Neuronal stem cell (in vitro differentiated cells): ENCODE measurements at regions not wholly inside any gene's neighbourhood (a gene's known extent, or its start where the extent isn't known, plus 50 kb on each side); places are given as distances from the start of the nearest gene placed in this dataset.
A peak's percentile ranks its signal among the peaks of the same experiment; 100 is the strongest.

Experiments
- DNase-seq: peaks from one replicate; pipeline ENCODE4 v3.0.0-alpha.2; 2013; ENCODE audit warnings: low spot score
- H2AFZ ChIP-seq: one replicate; pipeline ENCODE4 v1.6.1; 2013; ENCODE audit warnings: mild to moderate bottlenecking, low read length, inconsistent platforms
- H2AK5ac ChIP-seq: 2 replicates; pipeline ENCODE4 v1.6.1; 2013; ENCODE audit warnings: low read depth, mild to moderate bottlenecking, inconsistent platforms, low read length, moderate library complexity, mixed read lengths
- H2BK120ac ChIP-seq: 2 replicates; pipeline ENCODE4 v1.6.1; 2013; ENCODE audit warnings: low read depth, mild to moderate bottlenecking, inconsistent platforms, low read length, moderate library complexity, mixed read lengths
- H2BK12ac ChIP-seq: one replicate; pipeline ENCODE4 v1.6.1; 2013; ENCODE audit warnings: low read length, inconsistent platforms
- H2BK15ac ChIP-seq: 2 replicates; pipeline ENCODE4 v1.6.1; 2013; ENCODE audit warnings: mild to moderate bottlenecking, low read length, inconsistent platforms, mixed read lengths
- H2BK5ac ChIP-seq: one replicate; pipeline ENCODE4 v1.6.1; 2013; ENCODE audit warnings: inconsistent platforms, mild to moderate bottlenecking, low read length, moderate library complexity
- H3K14ac ChIP-seq: one replicate; pipeline ENCODE4 v1.6.1; 2013; ENCODE audit warnings: low read length, inconsistent platforms
- H3K18ac ChIP-seq: 2 replicates; pipeline ENCODE4 v1.6.1; 2013; ENCODE audit warnings: low read length, inconsistent platforms
- H3K23ac ChIP-seq: 2 replicates; pipeline ENCODE4 v1.6.1; 2013; ENCODE audit warnings: low read depth, mild to moderate bottlenecking, mixed read lengths, low read length, inconsistent platforms; ENCODE audit not compliant: poor library complexity
- H3K27ac ChIP-seq: replicated peaks from 3 replicates; pipeline ENCODE4 v1.5.1; 2013; ENCODE audit warnings: low read length, inconsistent platforms
- H3K27me3 ChIP-seq, 3 experiments: 2 replicates each; pipeline ENCODE4 v1.6.1; 2013; ENCODE audit warnings: low read length in 3 of 3, mild to moderate bottlenecking in 2 of 3, inconsistent platforms in 1 of 3, low read depth in 1 of 3, mixed read lengths in 1 of 3, moderate library complexity in 1 of 3; ENCODE audit not compliant: control insufficient read depth in 3 of 3, insufficient read depth in 3 of 3
- H3K36me3 ChIP-seq, 2 donors: replicated peaks in 1 of 2; 2 replicates each; pipeline ENCODE4 v1.6.1; 2013; ENCODE audit warnings: low read length in 2 of 2; ENCODE audit not compliant: control insufficient read depth in 2 of 2, insufficient read depth in 2 of 2
- H3K4ac ChIP-seq: 2 replicates; pipeline ENCODE4 v1.6.1; 2013; ENCODE audit warnings: inconsistent platforms, mild to moderate bottlenecking, low read length, moderate library complexity
- H3K4me1 ChIP-seq, 2 donors: 1 replicate in 1 of 2; 2 replicates in 1 of 2; pipeline ENCODE4 v1.6.1; 2013; ENCODE audit warnings: low read length in 2 of 2, low read depth in 1 of 2; ENCODE audit not compliant: control insufficient read depth in 2 of 2, insufficient read depth in 1 of 2
- H3K4me2 ChIP-seq: one replicate; pipeline ENCODE4 v1.6.1; 2013; ENCODE audit warnings: mild to moderate bottlenecking, low read length, inconsistent platforms; ENCODE audit not compliant: insufficient read depth, poor library complexity, severe bottlenecking
- H3K4me3 ChIP-seq, 2 donors: 2 replicates each; pipeline ENCODE4 v1.5.1; 2013; ENCODE audit warnings: low read length in 2 of 2, mild to moderate bottlenecking in 2 of 2, inconsistent platforms in 1 of 2, moderate library complexity in 1 of 2
- H3K79me1 ChIP-seq: one replicate; pipeline ENCODE4 v1.6.1; 2013; ENCODE audit warnings: low read depth, mild to moderate bottlenecking, inconsistent platforms, low read length, moderate library complexity
- H3K9ac ChIP-seq: one replicate; pipeline ENCODE4 v1.6.1; 2013; ENCODE audit warnings: mild to moderate bottlenecking, low read depth, low read length, inconsistent platforms; ENCODE audit not compliant: poor library complexity
- H3K9me3 ChIP-seq, 2 donors: replicated peaks in 1 of 2; 2 replicates each; pipeline versions ENCODE3 to v1.6.1; 2013; ENCODE audit warnings: low read length in 2 of 2, mild to moderate bottlenecking in 2 of 2, inconsistent platforms in 1 of 2, low read depth in 1 of 2, mixed read lengths in 1 of 2, moderate library complexity in 1 of 2; ENCODE audit not compliant: control insufficient read depth in 2 of 2, insufficient read depth in 1 of 2
- H4K8ac ChIP-seq: one replicate; pipeline ENCODE4 v1.6.1; 2013; ENCODE audit warnings: low read depth, mild to moderate bottlenecking, inconsistent platforms, low read length, moderate library complexity
- H4K91ac ChIP-seq: one replicate; pipeline ENCODE4 v1.6.1; 2013; ENCODE audit warnings: low read length, low read depth, mild to moderate bottlenecking, inconsistent platforms; ENCODE audit not compliant: poor library complexity
- WGBS, 2 donors: extraction: QIAGEN DNeasy Blood & Tissue Kit; methylation state at CpG; one replicate each; pipeline ENCODE4 v1.1.7; 2013; ENCODE audit warnings: missing lambda C conversion rate in 2 of 2, mixed read lengths in 1 of 2; ENCODE audit not compliant: insufficient read length in 2 of 2, insufficient replicate concordance in 1 of 2; ENCODE audit errors: extremely low coverage in 2 of 2; 5-methylcytosine and 5-hydroxymethylcytosine counted together

GRCh38 chr4:10971800-10972401 is 287.3 kb upstream of the CLNK start:
- Histone ChIP-seq H3K14ac (no peak overlapping the region), H3K4me2 (no peak overlapping the region), H4K91ac (no peak overlapping the region), H2BK120ac (no peak overlapping the region), H3K4me3 (no peak overlapping the region), H2BK12ac (no peak overlapping the region), H3K27ac (no peak overlapping the region), H3K4ac (no peak overlapping the region), H3K23ac (no peak overlapping the region), H4K8ac (no peak overlapping the region), H2BK5ac (no peak overlapping the region), H2BK15ac (no peak overlapping the region), H2AFZ (no peak overlapping the region), H3K4me1 (no peaks in the 10 kb centered on the region), H3K36me3 (no peaks in the 10 kb centered on the region), H3K79me1 (no peaks in the 10 kb centered on the region), H3K9me3 (no peaks in the 10 kb centered on the region), H3K18ac (no peak overlapping the region), H2AK5ac (no peak overlapping the region), H3K9ac (no peak overlapping the region), H3K27me3 (no peaks in the 10 kb centered on the region)
- no CpG with 5 or more reads among the region's 4 CpGs for WGBS, 2 donors
- DNase-seq, result no peak

GRCh38 chr4:10965196-10965595 is 280.6 kb upstream of the CLNK start:
- Histone ChIP-seq H3K23ac (no peak overlapping the region), H3K27ac (no peak overlapping the region), H2AFZ (peak overlapping the region; percentile 70), H3K4ac (no peak overlapping the region), H4K8ac (no peak overlapping the region), H3K79me1 (no peaks in the 10 kb centered on the region), H3K4me2 (no peak overlapping the region), H3K4me1 (peaks cover 5 to 12% of the 10 kb centered on the region in 2 donors), H3K36me3 (peaks cover 0 to 2% of the 10 kb centered on the region in 2 donors), H2BK12ac (no peak overlapping the region), H2BK15ac (no peak overlapping the region), H4K91ac (no peak overlapping the region), H3K4me3 (no peak overlapping the region), H2AK5ac (no peak overlapping the region), H3K9me3 (peaks cover 0 to 8% of the 10 kb centered on the region in 2 donors), H3K27me3 (no peaks in the 10 kb centered on the region), H3K18ac (no peak overlapping the region), H3K14ac (no peak overlapping the region), H2BK120ac (no peak overlapping the region), H3K9ac (no peak overlapping the region), H2BK5ac (no peak overlapping the region)
- no CpG with 5 or more reads among the region's 5 CpGs for WGBS, 2 donors
- no peak for DNase-seq

GRCh38 chr4:10963958-10964703 is 279.6 kb upstream of the CLNK start:
- peak; percentile 23 for DNase-seq

GRCh38 chr4:10963241-10963640 is 278.7 kb upstream of the CLNK start:
- no peak for DNase-seq

More at GRCh38 chr4:10963958-10964703, 279.6 kb upstream of the CLNK start:
- WGBS, 2 donors, result no CpG with 5 or more reads among the region's 11 CpGs
- H3K4me2 ChIP-seq, result no peak overlapping the region
- no peak overlapping the region for H4K8ac ChIP-seq
- H3K4ac ChIP-seq, result peak overlapping the region; percentile 47
- no peaks in the 10 kb centered on the region for H3K27me3 ChIP-seq
- H3K23ac ChIP-seq, result peak overlapping the region; percentile 13
- peak overlapping the region; percentile 23 for H3K27ac ChIP-seq
- no peak overlapping the region for H2BK12ac ChIP-seq
- H2BK5ac ChIP-seq, result no peak overlapping the region
- H3K18ac ChIP-seq, result peak overlapping the region; percentile 20
- peaks cover 5 to 14% of the 10 kb centered on the region in 2 donors for H3K4me1 ChIP-seq
- H2BK120ac ChIP-seq, result no peak overlapping the region
- H3K36me3 ChIP-seq, result peaks cover 0 to 2% of the 10 kb centered on the region in 2 donors
- H2AK5ac ChIP-seq, result peak overlapping the region; percentile 13
- H3K9ac ChIP-seq, result peak overlapping the region; percentile 37
- H2AFZ ChIP-seq, result peak overlapping the region; percentile 70
- no peaks in the 10 kb centered on the region for H3K79me1 ChIP-seq
- peak overlapping the region; percentile 92 for H3K14ac ChIP-seq
- H2BK15ac ChIP-seq, result peak overlapping the region; percentile 5
- H3K9me3 ChIP-seq, result peaks cover 0 to 8% of the 10 kb centered on the region in 2 donors
- H3K4me3 ChIP-seq, result peak overlapping the region in 1 of 2 donors; percentile 58
- peak overlapping the region; percentile 44 for H4K91ac ChIP-seq

More at GRCh38 chr4:10963241-10963640, 278.7 kb upstream of the CLNK start:
- no peak overlapping the region for H4K8ac ChIP-seq
- peak overlapping the region; percentile 20 for H3K18ac ChIP-seq
- no peak overlapping the region for H2BK15ac ChIP-seq
- H3K9me3 ChIP-seq, result peaks cover 0 to 8% of the 10 kb centered on the region in 2 donors
- no peak overlapping the region for H2BK5ac ChIP-seq
- no peak overlapping the region for H2AFZ ChIP-seq
- H3K4ac ChIP-seq, result peak overlapping the region; percentile 47
- H3K27ac ChIP-seq, result peak overlapping the region; percentile 10
- no peak overlapping the region for H2BK120ac ChIP-seq
- H2BK12ac ChIP-seq, result peak overlapping the region; percentile 85
- H3K9ac ChIP-seq, result peak overlapping the region; percentile 50
- no peaks in the 10 kb centered on the region for H3K27me3 ChIP-seq
- peaks cover 0 to 2% of the 10 kb centered on the region in 2 donors for H3K36me3 ChIP-seq
- WGBS, 2 donors, result no CpG with 5 or more reads among the region's 5 CpGs
- peaks cover 5 to 16% of the 10 kb centered on the region in 2 donors for H3K4me1 ChIP-seq
- H3K23ac ChIP-seq, result peak overlapping the region; percentile 13
- peak overlapping the region in 1 of 2 donors; percentile 61 for H3K4me3 ChIP-seq
- no peak overlapping the region for H2AK5ac ChIP-seq
- H4K91ac ChIP-seq, result no peak overlapping the region
- H3K14ac ChIP-seq, result no peak overlapping the region
- no peaks in the 10 kb centered on the region for H3K79me1 ChIP-seq
- H3K4me2 ChIP-seq, result no peak overlapping the region
